GM21367 (cell line): ENCODE measurements at regions not wholly inside any gene's neighbourhood (a gene's known extent, or its start where the extent isn't known, plus 50 kb on each side); places are given as distances from the start of the nearest gene placed in this dataset.
"Not testable (repeated sequence)": the region's sequence is repeated elsewhere in the genome, so short reads cannot be mapped to it uniquely, and the experiment has no call there.

Experiments
- ATAC-seq: cut with Tn5 transposase; IDR thresholded peaks from one replicate; pipeline ENCODE4 v1.9.1; 2021; ENCODE audit not compliant: unreplicated experiment

DNA sequence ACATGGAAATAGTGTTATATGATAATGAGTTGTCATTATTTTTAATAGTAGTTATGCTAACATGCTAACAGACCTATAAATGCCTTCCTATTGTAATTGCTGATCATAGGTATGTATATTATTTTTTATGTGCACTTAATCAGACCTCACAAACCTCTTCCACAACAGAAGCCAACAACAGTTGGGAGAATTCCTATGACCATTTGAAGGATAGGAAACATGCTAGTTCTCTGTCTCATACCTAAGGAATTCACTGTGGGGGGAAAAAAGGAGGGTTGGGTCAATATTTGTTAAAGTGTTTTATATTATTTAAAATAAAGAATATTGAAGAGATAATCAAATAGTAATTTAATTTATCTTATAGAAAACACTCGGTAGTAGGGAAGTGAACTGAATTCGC lies 990.9 kb downstream of the EPHA7 start:
- no peak for ATAC-seq

DNA sequence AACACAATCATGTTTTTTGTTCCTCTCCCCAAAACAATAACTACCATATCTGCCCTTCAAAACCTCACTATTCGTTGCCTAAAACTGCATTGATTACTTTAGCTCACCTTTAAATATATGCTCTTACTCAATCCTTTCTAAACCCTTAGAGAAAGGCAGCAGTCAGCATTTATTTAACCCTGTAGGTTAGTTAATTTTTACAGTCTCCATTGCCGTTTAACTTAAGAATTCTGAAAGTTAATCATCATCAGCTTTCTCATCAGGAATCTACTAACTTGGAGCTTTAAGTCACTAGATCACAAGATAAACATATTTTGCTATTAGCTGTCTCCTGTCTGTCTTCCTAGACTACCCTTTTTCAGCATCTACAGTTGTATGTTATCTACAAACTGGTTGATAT lies 991.9 kb downstream of the EPHA7 start:
- no peak for ATAC-seq

DNA sequence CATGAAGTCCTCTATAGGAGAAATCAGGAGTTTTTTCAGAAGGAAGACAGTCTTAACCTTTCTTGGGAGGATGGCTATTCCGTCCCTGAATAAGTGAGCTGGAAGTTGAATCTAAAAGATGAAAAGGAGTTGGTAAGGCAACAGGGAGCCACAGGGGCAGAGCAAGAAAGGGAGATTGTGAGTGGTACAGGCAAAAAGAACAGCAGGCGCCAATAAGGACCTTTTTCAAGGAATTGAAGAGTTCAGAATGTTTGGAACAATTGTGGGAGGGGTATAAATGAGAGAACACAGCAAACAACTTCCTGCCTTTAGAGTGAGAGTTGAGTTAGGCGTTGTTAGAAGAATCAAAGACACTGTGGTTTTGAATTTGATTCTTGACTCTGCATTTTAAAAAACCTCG lies 1003.7 kb downstream of the EPHA7 start:
- no peak for ATAC-seq

DNA sequence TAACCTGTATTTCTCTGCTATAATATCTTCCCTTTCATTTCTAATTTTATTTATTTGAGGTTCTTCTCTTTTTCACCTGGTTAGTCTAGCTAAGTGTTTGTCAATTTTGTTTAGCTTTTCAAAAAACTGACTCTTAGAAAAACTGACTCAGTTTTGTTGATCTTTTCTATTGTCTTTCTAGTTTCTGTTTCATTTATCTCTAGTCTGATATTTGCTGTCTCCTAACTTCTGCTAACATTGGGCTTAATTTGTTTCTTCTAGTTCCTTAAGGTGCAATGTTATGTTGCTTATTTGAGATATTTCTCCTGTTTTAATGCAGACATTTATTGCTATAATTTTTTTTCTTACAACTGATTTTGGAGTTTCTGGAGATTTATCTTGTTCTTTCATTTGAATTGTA lies 1011.0 kb downstream of the EPHA7 start:
- no peak for ATAC-seq

DNA sequence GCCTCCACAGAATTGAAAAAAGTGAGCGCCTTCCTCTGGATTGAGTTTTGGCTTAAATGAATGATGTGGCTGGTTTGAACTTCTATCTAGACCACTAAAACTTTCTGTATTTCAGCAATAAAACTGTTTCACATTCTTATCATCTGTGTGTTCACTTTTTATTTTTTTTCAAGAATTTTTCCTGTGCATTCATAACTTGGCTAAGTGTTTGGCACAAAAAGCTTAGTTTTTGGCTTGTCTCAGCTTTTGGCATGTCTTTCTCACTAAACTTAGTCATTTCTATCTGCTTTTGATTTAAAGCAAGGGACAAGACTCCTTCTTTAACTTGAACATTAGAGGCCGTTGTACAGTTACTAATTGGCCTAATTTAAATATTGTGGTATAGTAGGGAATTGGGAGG lies 1015.1 kb downstream of the EPHA7 start:
- ATAC-seq: no peak

DNA sequence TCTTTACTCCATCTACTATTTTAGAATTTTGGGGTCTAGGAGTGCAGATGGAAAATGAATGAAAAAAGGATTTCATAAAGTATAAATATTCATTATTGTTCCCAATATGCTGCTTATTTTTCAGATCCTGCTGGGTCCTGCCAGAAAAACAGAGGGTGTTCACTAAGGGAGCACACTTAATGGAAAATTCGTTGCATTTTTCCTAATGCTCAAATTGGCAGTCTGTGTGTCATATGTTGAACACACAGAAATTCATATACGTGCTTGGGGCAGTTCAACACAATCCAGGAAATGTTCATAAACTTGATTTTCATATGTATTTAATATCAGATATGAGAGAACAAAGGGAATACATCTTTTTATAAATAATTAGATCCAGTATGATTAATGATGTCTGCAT lies 1019.4 kb downstream of the EPHA7 start:
- no peak for ATAC-seq

DNA sequence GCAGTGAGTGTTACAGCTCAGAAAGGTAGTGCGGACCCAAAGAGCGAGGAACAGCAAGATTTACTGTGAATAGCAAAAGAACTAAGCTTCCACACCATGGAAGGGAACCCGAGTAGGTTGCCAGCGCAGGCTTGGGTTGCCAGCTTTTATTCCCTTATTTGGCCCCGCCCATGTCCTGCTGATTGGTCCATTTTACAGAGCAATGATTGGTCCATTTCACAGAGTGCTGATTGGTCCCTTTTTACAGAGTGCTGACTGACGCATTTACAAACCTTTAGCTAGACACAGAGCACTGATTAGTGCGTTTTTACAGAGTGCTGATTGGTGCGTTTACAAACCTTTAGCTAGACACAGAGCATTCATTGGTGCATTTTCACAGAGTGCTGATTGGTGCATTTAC lies 1030.7 kb downstream of the EPHA7 start:
- ATAC-seq: not testable (repeated sequence)

DNA sequence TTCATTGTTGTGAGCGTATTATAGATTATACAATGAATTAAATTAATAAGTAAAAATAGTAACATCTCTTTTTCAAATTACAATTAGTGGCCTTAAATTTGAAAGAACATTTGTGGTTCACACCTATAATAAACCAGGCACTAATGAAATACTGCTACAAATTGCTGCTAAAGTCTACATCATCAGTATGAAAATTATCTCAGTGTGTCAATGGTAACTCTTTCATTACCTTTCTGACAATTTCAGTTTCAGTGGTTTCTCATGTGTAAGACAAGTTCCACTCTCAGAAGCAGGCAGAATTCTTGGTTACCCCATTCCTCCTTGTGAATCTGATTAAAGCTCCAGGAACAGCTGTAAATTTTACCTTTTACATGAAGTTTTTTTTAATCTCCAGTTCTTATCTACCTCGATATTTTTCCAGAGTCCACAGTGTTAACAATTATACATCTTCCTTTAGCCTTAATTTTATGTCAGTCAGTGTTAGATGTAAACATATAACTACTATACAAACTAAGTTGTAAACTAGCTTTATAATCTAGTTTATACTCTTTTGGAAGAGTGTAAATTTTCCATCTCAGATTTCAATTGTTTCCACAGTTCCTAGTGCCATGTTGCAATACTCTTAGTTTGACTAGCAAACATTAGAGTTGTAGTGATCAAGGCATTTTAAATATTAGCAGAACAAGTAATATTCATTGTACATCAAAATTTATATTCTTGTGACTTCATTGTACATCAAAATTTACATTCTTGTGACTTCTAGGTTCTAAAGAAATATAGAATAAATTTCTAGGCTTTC lies 1038.4 kb downstream of the EPHA7 start:
- peak; percentile 88 for ATAC-seq

DNA sequence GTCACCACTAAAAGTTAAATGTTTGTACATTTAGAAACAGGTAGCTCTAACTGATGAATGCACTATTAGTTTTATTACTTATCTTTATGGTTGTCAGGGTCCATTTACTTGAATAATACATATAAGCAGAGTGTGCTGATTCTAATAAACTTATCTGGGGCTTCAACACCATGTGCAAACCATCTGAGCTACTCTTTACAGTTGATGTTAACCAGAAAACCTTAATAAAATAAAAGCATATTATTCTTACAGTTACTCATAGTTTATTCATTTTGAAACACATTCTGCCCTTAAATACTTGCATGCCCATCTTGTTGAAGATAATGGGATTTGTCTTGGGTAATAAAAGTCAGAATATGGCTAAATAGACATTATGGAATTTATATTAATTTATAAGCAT lies 1042.2 kb downstream of the EPHA7 start:
- ATAC-seq: no peak

DNA sequence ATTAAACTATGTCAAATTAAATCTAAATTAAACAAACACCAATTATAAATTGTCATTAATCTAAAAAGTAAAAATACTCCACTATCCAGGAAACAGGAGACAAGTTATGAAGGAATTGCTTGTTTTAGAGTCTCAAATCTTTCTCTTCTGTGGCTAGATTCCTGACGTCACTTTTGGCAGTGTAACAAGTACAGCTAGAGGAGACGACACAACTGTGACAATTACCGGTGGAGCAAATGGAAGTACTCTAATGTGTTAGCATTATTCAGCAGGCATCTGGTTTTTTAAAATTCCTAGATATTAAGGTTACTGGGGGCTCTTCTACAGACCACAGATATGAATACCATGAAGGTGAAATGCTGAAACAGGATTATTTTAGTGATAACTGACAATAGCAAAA lies 1042.7 kb downstream of the EPHA7 start:
- no peak for ATAC-seq

DNA sequence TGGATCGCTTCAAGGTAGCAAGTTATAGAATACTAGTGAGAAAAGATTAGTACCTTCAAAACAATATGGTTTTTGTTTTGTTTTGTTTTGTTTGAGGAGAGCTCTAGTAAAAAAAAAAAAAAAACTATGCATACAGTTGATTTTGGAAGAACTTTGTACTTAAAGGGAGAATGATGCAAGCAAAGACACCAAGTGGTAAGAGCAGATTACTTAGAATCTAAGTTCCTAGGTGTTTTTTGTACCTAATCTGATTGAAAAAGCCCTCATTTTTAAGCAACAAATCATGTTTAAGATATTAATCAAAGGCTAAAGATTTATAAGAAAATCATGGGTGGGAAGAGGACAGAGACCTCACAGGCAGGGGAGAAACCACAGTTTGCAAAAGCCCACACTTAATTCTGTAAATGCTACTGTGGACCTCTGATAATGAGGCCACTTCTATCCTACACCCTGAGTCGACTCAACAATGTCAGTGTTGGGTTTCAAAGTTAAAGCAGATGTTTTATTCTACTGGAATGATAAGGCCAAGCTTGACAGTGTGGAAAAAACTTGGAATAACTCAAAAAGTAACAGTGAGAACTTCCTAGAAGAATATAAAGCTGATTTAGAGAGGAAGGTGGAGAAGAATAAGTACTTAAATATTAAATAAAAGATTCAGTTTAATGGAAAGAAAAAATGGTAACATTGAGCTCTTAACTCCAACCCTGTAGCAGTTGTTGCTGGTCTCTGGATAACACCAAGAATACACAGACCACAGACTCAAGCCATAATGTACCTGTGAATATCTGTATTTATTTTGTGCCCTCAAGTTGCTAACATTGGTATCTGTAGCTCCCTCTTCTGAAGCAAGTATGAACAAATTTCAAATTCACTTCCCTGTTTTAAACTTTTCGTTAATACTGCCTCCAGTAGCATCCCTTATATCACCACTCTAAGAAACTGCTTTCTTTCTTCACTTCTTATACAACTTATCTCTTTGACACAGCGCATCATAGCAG lies 1047.8 kb downstream of the EPHA7 start:
- no peak for ATAC-seq

DNA sequence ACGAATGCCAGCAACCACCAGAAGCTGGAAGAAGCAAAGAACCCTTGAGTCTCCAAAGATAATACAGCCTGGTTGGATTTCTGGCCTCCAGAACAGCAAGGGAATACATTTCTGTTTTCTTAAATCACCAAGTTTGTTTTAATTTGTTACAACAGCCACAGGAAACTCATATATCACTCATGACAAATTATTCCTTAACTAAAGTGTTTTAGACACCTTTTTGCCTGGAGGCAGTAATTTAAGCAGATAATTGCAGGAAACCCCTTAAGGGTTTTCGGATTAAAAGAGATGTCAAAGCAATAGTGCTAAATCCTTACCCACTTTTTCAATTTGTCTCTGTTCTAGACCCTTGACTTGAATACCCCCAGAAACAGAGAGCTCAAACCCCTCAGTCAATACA lies 1050.0 kb downstream of the EPHA7 start:
- ATAC-seq: no peak

DNA sequence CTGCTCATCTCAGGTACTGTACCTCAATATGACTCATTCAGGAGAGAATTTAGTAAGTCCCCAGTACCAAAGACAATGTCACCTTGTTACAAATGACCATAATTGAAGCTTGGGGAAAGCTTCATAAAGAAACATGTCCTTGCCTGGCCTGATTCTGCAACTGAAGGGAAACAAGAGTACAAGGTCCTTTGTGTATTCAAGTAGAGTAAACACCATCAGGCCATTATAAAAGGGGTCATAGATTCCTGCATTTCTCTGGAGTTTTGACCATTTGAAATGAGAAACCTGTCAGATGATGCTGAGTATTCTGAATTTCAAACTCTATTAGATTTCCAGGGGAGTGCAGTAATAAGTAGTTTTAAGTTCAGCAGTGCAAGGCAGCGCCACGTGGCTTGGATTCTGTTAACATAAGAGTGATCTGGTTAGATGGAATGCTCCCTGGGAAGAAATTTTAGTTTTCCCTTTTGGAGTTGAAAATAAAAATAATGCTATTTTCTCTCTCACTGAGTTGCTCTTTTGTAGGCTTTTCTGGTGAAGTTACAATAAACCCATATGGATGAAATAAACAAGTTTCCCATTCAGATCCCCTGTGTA lies 1054.3 kb downstream of the EPHA7 start:
- no peak for ATAC-seq

DNA sequence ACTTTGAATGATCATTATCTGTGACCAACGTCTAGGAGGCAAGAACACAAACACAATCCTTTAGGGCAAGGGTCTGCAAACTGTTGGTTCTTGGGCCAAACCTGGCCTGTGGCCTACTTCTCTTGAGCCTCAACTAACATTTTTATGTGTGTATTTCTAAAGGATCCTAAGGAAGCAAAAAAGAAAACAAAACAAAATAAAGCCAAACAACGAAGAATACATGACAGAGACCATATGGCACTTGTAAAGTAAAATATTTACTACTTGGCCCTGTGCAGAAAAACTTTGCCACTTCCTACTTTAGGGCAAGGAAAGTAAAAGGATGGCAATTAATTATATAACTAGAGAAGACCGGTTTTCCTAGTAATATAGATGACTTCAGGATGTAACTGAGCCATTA lies 1056.2 kb downstream of the EPHA7 start:
- no peak for ATAC-seq

DNA sequence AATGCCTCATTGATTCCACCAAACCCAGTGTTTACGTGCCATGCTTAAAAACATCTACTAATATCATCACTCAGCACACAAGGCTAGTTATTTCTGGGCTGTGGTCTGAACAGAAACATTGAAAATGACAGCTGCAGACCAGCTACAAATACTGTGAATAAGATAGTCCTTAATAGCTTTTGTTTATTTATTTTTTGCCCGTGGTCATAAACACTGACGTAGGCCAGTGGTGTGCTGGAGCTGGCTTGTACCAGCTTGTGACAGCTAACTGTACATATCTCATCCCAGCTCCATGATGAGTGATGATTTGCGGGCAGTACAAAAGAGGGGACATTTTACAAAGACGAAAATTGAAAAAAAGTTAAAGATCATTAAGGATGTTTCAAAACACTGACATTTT lies 1057.0 kb downstream of the EPHA7 start:
- no peak for ATAC-seq

DNA sequence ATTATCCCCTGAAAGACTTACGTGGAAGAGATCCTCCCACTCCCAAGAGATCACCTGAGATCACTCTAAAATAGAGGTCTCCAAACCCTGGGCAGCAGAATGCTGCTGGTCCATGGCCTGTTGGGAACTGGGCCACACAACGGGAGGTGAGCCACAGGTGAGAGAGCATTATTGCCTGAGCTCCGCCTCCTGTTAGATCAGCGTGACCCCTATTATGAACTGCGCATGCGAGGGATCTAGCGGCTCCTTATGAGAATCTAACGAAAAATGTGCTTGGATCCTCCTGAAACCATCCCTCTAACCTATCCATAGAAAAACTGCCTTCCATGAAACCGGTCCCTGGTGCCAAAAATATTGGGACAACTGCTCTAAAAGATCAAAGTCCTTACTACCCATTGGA lies 1057.4 kb downstream of the EPHA7 start:
- ATAC-seq: no peak

DNA sequence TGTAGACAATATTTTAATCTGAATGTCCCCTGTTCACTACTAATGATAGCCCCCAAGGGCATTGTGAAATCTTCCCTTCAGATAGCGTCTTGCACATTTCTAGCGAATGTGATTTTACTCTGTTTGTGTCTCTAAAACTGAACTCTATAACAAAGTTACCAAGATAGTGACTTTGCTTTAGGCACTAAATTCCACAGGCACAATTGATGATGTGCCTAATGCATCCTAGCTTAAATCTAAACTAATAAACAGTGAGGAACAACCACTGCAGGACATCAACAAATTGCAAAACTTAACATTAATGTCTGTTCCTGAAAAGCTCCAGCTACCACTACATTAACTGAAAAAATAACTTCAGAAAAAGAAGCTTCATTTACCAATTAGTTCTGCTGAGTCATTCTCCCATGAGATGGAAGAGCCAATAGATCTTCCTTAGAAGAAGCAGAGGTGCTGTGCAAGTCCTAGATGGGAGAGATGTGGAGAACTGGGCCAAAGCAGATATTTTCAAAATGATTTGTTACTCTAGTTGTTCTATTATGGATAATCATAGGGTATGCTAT lies 1065.0 kb downstream of the EPHA7 start:
- no peak for ATAC-seq

DNA sequence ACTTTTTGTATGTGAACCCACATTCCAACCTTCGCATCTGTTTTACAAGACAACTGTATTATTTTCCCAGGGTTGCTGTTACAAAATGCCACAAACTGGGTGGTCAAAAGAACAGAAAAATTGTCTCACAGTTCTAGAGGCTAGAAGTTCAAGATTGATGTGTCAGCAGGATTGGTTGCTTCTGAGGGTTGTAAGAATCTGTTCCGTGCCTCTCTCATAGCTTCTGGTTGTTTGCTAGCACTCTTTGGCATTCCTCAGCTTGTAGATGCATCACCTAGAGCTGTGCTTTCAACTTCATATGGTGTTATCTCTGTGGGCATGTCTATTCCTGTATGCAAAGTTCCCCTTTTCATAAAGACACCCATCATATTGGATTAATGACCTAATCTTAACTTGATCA lies 1067.2 kb downstream of the EPHA7 start:
- ATAC-seq: no peak

DNA sequence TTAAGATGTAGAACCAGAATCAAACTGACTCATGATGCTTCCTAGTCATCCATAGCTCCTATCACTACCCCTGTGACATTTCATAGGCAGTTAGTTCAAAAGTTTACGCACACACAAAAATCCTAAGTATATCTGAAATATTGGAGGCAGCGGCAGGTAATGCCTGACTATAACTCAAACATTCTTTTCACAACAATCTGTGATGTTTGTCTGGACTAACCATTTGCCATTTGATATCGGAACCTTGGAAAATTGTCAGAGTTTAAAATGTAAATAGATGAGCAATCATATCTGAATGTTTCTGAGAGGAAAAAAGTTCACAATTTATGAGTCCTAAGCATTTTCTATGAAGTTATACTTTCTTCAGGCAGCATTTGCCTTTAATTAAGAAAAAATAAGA lies 1078.2 kb downstream of the EPHA7 start:
- ATAC-seq: no peak

DNA sequence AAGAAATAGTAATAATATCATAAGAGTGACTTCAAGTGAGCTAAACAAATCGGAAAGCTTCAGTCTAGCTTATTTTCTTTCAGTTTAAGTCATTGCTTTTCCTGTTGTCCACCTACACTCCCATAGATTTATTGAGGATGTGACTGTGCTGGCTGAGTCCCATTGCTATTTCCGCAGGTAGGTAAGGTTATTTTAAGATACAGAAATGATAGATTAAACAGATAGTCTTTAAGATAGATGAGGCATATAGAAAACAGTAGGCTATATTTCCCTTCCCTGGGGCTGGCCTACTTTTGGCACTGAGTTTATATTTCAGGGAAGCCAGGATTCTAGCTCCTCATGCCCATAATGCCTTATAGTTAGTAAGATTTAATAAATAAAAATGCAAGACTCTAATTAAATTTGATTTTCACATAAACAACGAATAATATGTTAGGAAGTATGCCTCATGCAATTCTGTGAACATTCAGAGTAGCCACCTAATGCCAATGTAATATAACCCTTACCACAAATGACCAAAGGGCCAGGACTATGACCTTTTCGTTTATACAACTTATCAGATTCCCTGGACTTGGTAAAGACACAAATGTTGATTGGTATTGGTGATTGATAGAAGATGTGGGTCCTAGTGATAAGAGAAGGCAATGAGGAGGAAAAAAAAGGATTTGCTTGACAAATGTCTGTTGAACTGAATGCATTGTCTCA lies 1079.3 kb downstream of the EPHA7 start:
- no peak for ATAC-seq

DNA sequence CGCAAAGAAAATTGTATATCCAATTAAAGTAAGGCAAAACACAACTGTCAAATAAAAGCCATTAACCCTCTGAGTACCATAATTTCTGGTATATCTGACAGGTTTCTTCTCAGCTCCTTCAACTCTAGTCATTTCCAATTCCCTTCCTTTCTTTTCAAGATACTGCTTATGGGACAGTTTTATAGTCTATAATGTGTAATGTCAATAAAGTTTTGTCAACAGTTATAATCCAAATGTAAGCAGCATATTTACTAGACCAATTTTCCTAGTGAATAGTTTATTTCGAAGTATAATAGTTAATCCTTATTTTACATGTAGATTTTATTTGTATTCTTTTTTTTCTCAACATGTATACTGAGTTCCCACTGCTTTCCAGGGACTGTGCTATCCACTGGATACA lies 1081.8 kb downstream of the EPHA7 start:
- no peak for ATAC-seq
